Activated B cell treated with CpG ODN at 0.5 μM for 24 hours (primary cell): ENCODE measurements at regions not wholly inside any gene's neighbourhood (a gene's known extent, or its start where the extent isn't known, plus 50 kb on each side); places are given as distances from the start of the nearest gene placed in this dataset.

Experiments used
- ATAC-seq: fragments of 200-7000 bp; cut with Tn5 transposase; one replicate; pipeline ENCODE4 v1.10.0; 2021; ENCODE audit warnings: low read depth, mild to moderate bottlenecking, moderate library complexity
- CTCF ChIA-PET: fragments of 350-600 bp; sonication (Branson Sonifier 250); formaldehyde crosslinking; loops from one replicate; lab custom pipeline; 2021; ENCODE audit warnings: antibody characterized with exemption; lab: Charles Lee
- POLR2A ChIA-PET: fragments of 350-600 bp; sonication (Branson Sonifier 250); formaldehyde crosslinking; loops from one replicate; lab custom pipeline; 2021; ENCODE audit warnings: antibody characterized with exemption; lab: Charles Lee
- DNase-seq: peaks from one replicate; pipeline ENCODE4 v3.0.0; 2022
- H3K27ac Mint-ChIP-seq: one replicate; pipeline ENCODE4 v1.8.0; 2020; ENCODE audit warnings: mixed read lengths
- H3K27me3 Mint-ChIP-seq: one replicate; pipeline ENCODE4 v1.8.0; 2021; ENCODE audit warnings: mixed read lengths
- H3K36me3 Mint-ChIP-seq: one replicate; pipeline ENCODE4 v1.8.0; 2021; ENCODE audit warnings: low read depth, mixed read lengths
- H3K4me1 Mint-ChIP-seq: one replicate; pipeline ENCODE4 v1.8.0; 2021; ENCODE audit warnings: mixed read lengths
- H3K4me3 Mint-ChIP-seq: one replicate; pipeline ENCODE4 v1.8.0; 2020; ENCODE audit warnings: mild to moderate bottlenecking, mixed read lengths
- H3K9me3 Mint-ChIP-seq: one replicate; pipeline ENCODE4 v1.8.0; 2020; ENCODE audit warnings: mixed read lengths
- CTCF ChIP-seq: fragments of 200-600 bp; IDR thresholded peaks from one replicate; pipeline ENCODE4 v1.8.0; 2022; ENCODE audit warnings: antibody characterized with exemption, mild to moderate bottlenecking
- intact Hi-C: fragments of 100-400 bp; cut with micrococcal nuclease; formaldehyde crosslinking; loops from one replicate; pipeline ENCODE4 v1.15.1; 2024

- intact Hi-C loops = no loop called here
- H3K4me3 Mint-ChIP-seq = no peak overlapping the region
- H3K27ac Mint-ChIP-seq = no peak overlapping the region
- DNase-seq = no peak
- H3K27me3 Mint-ChIP-seq = no peaks in the 10 kb centered on the region
- no peaks in the 10 kb centered on the region for H3K4me1 Mint-ChIP-seq
- no peaks in the 10 kb centered on the region for H3K36me3 Mint-ChIP-seq
- CTCF ChIA-PET = no interaction called here
- TF ChIP-seq CTCF = no peak
- ATAC-seq = no peak
- POLR2A ChIA-PET = no interaction called here
- H3K9me3 Mint-ChIP-seq = peaks cover 2% of the 10 kb centered on the region
These were observed 256.9 kb downstream of the SQOR start for GRCh38 chr15:45891766-45892165.

GRCh38 chr15:45892182-45892581, 257.4 kb downstream of the SQOR start:
- no peak for TF ChIP-seq CTCF
- DNase-seq (no peak), ATAC-seq (no peak)
- intact Hi-C loops = no loop called here
- CTCF ChIA-PET = no interaction called here
- POLR2A ChIA-PET = no interaction called here
- Mint-ChIP-seq H3K36me3 (no peaks in the 10 kb centered on the region), H3K4me1 (no peaks in the 10 kb centered on the region), H3K4me3 (no peak overlapping the region), H3K9me3 (no peaks in the 10 kb centered on the region), H3K27ac (no peak overlapping the region), H3K27me3 (no peaks in the 10 kb centered on the region)

GRCh38 chr15:45903283-45903682, 268.5 kb downstream of the SQOR start:
- no peaks in the 10 kb centered on the region for H3K4me1 Mint-ChIP-seq
- H3K4me3 Mint-ChIP-seq = no peak overlapping the region
- H3K27me3 Mint-ChIP-seq = no peaks in the 10 kb centered on the region
- intact Hi-C loops = no loop called here
- ATAC-seq = no peak
- no peak for TF ChIP-seq CTCF
- DNase-seq = no peak
- peaks cover 6% of the 10 kb centered on the region for H3K9me3 Mint-ChIP-seq
- no peaks in the 10 kb centered on the region for H3K36me3 Mint-ChIP-seq
- POLR2A ChIA-PET = no interaction called here
- CTCF ChIA-PET = no interaction called here
- H3K27ac Mint-ChIP-seq = no peak overlapping the region

GRCh38 chr15:45904019-45904418, 269.2 kb downstream of the SQOR start:
- intact Hi-C loops = no loop called here
- Mint-ChIP-seq H3K27ac (no peak overlapping the region), H3K27me3 (no peaks in the 10 kb centered on the region), H3K4me1 (no peaks in the 10 kb centered on the region), H3K36me3 (no peaks in the 10 kb centered on the region), H3K9me3 (peaks cover 6% of the 10 kb centered on the region), H3K4me3 (no peak overlapping the region)
- DNase-seq = no peak
- no peak for TF ChIP-seq CTCF
- ChIA-PET POLR2A (no interaction called here), CTCF (no interaction called here)
- no peak for ATAC-seq

- Mint-ChIP-seq H3K27ac (no peak overlapping the region), H3K36me3 (no peaks in the 10 kb centered on the region), H3K4me1 (no peaks in the 10 kb centered on the region), H3K4me3 (no peak overlapping the region), H3K9me3 (peaks cover 9% of the 10 kb centered on the region), H3K27me3 (no peaks in the 10 kb centered on the region)
- no peak for ATAC-seq
- TF ChIP-seq CTCF = no peak
- CTCF ChIA-PET = no interaction called here
- POLR2A ChIA-PET = no interaction called here
- DNase-seq = no peak
- intact Hi-C loops = no loop called here
These were observed 271.4 kb downstream of the SQOR start for GRCh38 chr15:45906230-45906629.
